ENCODE measurements at regions not wholly inside any gene's neighbourhood (a gene's known extent, or its start where the extent isn't known, plus 50 kb on each side); places are given as distances from the start of the nearest gene placed in this dataset.
A peak's percentile ranks its signal among the peaks of the same experiment; 100 is the strongest.

- no peak for DNase-seq (ENCODE audit: low read depth)
- TF ChIP-seq, protein P1, sequence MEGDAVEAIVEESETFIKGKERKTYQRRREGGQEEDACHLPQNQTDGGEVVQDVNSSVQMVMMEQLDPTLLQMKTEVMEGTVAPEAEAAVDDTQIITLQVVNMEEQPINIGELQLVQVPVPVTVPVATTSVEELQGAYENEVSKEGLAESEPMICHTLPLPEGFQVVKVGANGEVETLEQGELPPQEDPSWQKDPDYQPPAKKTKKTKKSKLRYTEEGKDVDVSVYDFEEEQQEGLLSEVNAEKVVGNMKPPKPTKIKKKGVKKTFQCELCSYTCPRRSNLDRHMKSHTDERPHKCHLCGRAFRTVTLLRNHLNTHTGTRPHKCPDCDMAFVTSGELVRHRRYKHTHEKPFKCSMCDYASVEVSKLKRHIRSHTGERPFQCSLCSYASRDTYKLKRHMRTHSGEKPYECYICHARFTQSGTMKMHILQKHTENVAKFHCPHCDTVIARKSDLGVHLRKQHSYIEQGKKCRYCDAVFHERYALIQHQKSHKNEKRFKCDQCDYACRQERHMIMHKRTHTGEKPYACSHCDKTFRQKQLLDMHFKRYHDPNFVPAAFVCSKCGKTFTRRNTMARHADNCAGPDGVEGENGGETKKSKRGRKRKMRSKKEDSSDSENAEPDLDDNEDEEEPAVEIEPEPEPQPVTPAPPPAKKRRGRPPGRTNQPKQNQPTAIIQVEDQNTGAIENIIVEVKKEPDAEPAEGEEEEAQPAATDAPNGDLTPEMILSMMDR (conservative IDR thresholded peaks at IDR 0.05; ENCODE audit: low read depth, low read length): no peak
These were observed 186.8 kb downstream of the PRL start for GRCh38 chr6:22110061-22110460.

GRCh38 chr6:22112461-22112860 lies 184.4 kb downstream of the PRL start:
- TF ChIP-seq, protein P1 (conservative IDR thresholded peaks at IDR 0.05; ENCODE audit: low read depth, low read length): no peak
- no peak overlapping the region for H3K4me3 ChIP-seq (ENCODE audit: low read depth, low read length)
- peak; percentile 52 for DNase-seq (ENCODE audit: low read depth)

More at GRCh38 chr6:22110061-22110460, 186.8 kb downstream of the PRL start:
- H3K4me3 ChIP-seq (ENCODE audit: low read depth, low read length): no peak overlapping the region

- TF ChIP-seq, protein P1 (conservative IDR thresholded peaks at IDR 0.05; ENCODE audit: low read depth, low read length): no peak
- peak; percentile 98 for DNase-seq (ENCODE audit: low read depth)
- H3K4me3 ChIP-seq (ENCODE audit: low read depth, low read length): no peak overlapping the region
These were observed 183.6 kb downstream of the PRL start for GRCh38 chr6:22113026-22113766.

DNA sequence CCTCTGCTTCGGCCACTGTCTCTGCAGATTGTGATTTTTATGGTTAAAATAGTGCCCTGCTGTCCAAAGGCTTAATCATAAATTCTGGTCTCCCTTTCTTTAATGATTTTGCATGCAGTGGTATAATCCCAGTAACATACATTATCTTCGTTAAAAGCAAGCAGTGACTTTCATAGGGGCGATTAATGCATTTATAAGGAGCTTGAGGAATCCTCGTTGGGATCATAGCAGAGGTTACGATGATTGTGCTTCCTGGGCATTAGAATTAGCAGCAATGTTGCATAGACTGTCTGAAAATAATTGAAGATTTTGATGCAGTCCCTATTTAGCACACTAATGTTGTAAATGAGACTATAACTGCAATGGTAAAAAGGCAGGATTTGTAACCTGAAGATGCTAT lies 181.3 kb downstream of the PRL start:
- TF ChIP-seq, protein P1 (conservative IDR thresholded peaks at IDR 0.05; ENCODE audit: low read depth, low read length): no peak
- H3K4me3 ChIP-seq (ENCODE audit: low read depth, low read length): no peak overlapping the region
- DNase-seq (ENCODE audit: low read depth): no peak

GRCh38 chr6:22117631-22118030 lies 179.2 kb downstream of the PRL start:
- TF ChIP-seq, protein P1 (conservative IDR thresholded peaks at IDR 0.05; ENCODE audit: low read depth, low read length): no peak
- H3K4me3 ChIP-seq (ENCODE audit: low read depth, low read length): no peak overlapping the region
- DNase-seq (ENCODE audit: low read depth): no peak

- no peak for DNase-seq (ENCODE audit: low read depth)
- no peak overlapping the region for H3K4me3 ChIP-seq (ENCODE audit: low read depth, low read length)
- TF ChIP-seq, protein P1 (conservative IDR thresholded peaks at IDR 0.05; ENCODE audit: low read depth, low read length): no peak
These were observed 177.3 kb downstream of the PRL start for GRCh38 chr6:22119500-22119899.

DNA sequence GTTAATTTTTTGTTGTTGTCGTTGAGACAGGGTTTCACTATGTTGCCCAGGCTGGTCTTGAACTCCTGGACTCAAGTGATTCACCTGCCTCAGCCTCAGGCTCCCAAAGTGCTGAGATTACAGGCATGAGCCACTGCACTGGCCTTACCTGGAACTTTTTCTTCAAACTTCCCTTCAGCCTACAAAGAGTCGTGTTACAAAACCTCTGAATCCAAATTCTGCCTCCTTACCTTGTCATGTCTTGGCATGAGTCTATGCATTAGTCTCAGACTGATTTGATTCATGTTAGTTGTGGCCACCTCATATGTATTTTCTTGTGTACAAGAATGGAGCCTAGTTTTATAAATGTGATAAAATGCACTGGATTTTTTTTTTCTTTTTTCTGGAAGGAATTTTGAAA lies 172.1 kb downstream of the PRL start:
- TF ChIP-seq, protein P1 (conservative IDR thresholded peaks at IDR 0.05; ENCODE audit: low read depth, low read length): no peak
- no peak for DNase-seq (ENCODE audit: low read depth)

More for the DNA sequence above, 172.1 kb downstream of the PRL start:
- H3K4me3 ChIP-seq (ENCODE audit: low read depth, low read length): no peak overlapping the region

Data from choroid plexus epithelial cell (primary cell).